ENCODE measurements at regions not wholly inside any gene's neighbourhood (a gene's known extent, or its start where the extent isn't known, plus 50 kb on each side); places are given as distances from the start of the nearest gene placed in this dataset.

GRCh38 chr15:93340406-93340805, 251.4 kb upstream of the RGMA start:
- TF ChIP-seq POLR2A (IDR thresholded peaks at IDR 0.05; ENCODE audit: low read depth, low read length) (no peak), CTCF (conservative IDR thresholded peaks at IDR 0.05; ENCODE audit: low read depth, low read length) (no peak), USF2 (IDR thresholded peaks at IDR 0.05; ENCODE audit: low read depth, low read length) (no peak), SMC3 (IDR thresholded peaks at IDR 0.05; ENCODE audit: low read depth, low read length) (no peak), FOS (IDR thresholded peaks at IDR 0.05; ENCODE audit: low read depth, low read length) (no peak), MAFK (IDR thresholded peaks at IDR 0.05; ENCODE audit: low read depth, low read length) (no peak), RAD21 (IDR thresholded peaks at IDR 0.05; ENCODE audit: low read length) (no peak), RFX5 (IDR thresholded peaks at IDR 0.05; ENCODE audit: low read depth, low read length) (no peak), MXI1 (IDR thresholded peaks at IDR 0.05; ENCODE audit: borderline replicate concordance, low read depth, low read length) (no peak), CHD1 (IDR thresholded peaks at IDR 0.05; ENCODE audit: low read depth, low read length) (no peak), ELK1 (IDR thresholded peaks at IDR 0.05; ENCODE audit: borderline replicate concordance, low read depth, low read length) (no peak), CEBPB (IDR thresholded peaks at IDR 0.05; ENCODE audit: low read depth, low read length) (no peak), NFE2L2 (IDR thresholded peaks at IDR 0.05; ENCODE audit: low read depth, low read length) (no peak), BHLHE40 (IDR thresholded peaks at IDR 0.05; ENCODE audit: low read depth, low read length) (no peak)
